Stimulated activated CD4-positive, alpha-beta T cell treated with anti-CD3 and anti-CD28 coated beads, Interleukin-2, amount 100 ng/mL, for 48 hours (primary cell): ENCODE measurements at regions not wholly inside any gene's neighbourhood (a gene's known extent, or its start where the extent isn't known, plus 50 kb on each side); places are given as distances from the start of the nearest gene placed in this dataset.
A peak's percentile ranks its signal among the peaks of the same experiment; 100 is the strongest.
"Not testable (repeated sequence)": the region's sequence is repeated elsewhere in the genome, so short reads cannot be mapped to it uniquely, and the experiment has no call there.

Experiments
- DNase-seq, 2 donors: peaks; one replicate each; pipeline ENCODE4 v3.0.0-alpha.2; 2020

GRCh38 chr3:117011687-117012250 is 302.2 kb downstream of the TUSC7 start:
- DNase-seq = no peak

- no peak for DNase-seq
These were observed 306.8 kb downstream of the TUSC7 start for GRCh38 chr3:117016378-117016777.

DNA sequence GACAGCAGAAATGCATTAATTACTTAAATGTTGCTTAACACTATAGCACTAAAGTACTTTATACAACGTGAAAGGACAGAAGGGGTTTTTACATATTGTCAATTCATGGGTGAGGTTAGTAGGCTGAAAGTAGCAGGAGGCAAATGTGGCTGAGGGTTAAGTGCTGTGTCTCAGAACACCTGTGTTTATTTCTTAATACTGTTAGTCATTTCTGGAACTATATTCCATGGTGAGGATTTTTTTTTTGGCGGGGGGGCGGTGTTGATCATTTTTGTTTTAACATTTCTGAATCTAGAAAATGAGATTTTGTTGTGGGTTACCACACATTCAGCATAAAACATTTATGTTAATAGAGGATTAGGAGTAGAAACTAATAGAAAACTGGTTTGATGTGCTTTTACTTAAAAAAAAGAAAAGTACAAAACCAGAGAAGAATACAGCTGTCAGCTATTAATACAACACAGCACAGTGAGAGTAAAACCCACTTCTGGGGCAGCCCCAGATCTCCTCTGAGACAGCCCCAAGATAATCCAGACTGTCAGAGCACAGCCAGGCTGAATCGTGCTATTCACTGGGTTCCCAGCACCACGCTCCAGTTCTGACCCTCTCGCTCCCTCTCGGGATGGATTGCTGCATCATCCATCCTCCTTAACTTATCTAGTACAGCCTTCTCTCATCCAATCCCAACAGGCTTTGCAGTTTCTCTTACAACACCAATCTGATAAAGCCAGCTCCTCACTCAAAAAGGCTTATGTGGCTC is 307.7 kb downstream of the TUSC7 start:
- DNase-seq = no peak

GRCh38 chr3:117018655-117019054 is 309.1 kb downstream of the TUSC7 start:
- no peak for DNase-seq

- DNase-seq = peak; percentile 1
These were observed 309.6 kb downstream of the TUSC7 start for GRCh38 chr3:117019082-117019713.

- DNase-seq = no peak
These were observed 316.8 kb downstream of the TUSC7 start for GRCh38 chr3:117026401-117026800.

DNA sequence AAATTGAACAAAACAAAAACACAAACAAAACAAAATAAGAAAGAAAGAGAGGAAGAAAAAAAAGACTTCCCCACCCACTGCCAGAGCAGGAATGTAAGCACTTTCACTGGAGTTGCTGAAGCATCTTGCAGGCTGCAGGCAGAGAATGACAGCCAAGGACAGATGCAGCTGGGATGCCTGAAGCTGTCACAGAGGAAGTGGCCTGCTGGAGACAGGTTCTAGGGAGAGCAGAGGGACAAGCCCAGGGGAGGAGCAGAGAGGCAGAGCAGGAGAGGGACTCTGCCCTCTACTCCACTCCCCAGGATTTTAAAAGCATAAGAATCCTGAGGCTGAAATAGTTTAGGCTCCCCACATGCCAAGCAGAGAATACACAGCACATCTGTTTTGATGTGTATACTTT is 326.2 kb downstream of the TUSC7 start:
- no peak for DNase-seq

GRCh38 chr3:117036259-117036799 is 326.8 kb downstream of the TUSC7 start:
- no peak for DNase-seq

- DNase-seq = no peak
These were observed 335.6 kb downstream of the TUSC7 start for GRCh38 chr3:117045143-117045542.

- DNase-seq = no peak
These were observed 338.5 kb downstream of the TUSC7 start for GRCh38 chr3:117047951-117048705.

DNA sequence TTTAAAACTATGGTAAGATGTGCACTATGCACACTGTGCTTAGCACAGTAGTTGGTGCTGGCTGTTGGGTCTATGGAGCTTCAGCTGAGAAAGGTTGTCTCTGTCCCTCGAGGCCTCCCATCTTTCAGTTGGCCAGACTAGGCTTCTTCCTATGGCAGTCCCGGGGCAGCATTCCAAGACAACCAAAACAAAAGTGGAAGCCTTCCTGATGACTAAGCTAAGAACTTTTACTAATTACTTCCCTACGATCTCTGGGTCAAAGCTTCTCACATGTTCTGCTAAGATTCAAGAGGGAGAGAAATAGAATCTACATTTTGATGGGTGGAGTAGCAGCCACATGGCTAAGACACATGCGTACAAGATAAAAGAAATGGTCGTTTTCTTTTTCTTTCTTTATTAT is 342.8 kb downstream of the TUSC7 start:
- no peak for DNase-seq

- no peak for DNase-seq
These were observed 345.0 kb downstream of the TUSC7 start for GRCh38 chr3:117054556-117054955.

GRCh38 chr3:117056946-117057345 is 347.4 kb downstream of the TUSC7 start:
- DNase-seq = not testable (repeated sequence)

- DNase-seq = no peak
These were observed 349.7 kb downstream of the TUSC7 start for GRCh38 chr3:117059067-117059955.

- DNase-seq = no peak
These were observed 350.3 kb downstream of the TUSC7 start for GRCh38 chr3:117059956-117060270.

- DNase-seq = no peak
These were observed 354.4 kb downstream of the TUSC7 start for GRCh38 chr3:117063930-117064329.

- DNase-seq = no peak
These were observed 358.7 kb downstream of the TUSC7 start for GRCh38 chr3:117068301-117068700.

DNA sequence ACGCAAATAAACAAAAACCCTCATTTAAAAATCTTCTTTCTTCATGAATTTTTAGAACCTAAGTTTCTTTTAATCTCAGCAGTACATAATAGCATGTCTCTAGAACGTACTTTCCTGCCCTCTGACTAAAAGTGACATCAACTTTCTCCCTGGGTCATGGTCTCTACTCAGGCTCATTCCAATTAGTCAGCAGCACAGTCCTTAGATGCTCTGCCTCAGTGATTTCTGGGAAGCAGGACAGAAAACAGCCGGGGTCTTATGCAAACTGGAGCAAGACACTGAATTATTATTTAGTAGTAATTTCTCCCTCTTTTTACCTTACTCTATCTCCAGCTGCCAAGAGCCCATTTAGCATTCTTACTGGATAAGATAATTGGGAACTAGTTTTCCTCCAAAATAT is 365.2 kb downstream of the TUSC7 start:
- DNase-seq = no peak

GRCh38 chr3:117079997-117080396 is 370.4 kb downstream of the TUSC7 start:
- DNase-seq = no peak

DNA sequence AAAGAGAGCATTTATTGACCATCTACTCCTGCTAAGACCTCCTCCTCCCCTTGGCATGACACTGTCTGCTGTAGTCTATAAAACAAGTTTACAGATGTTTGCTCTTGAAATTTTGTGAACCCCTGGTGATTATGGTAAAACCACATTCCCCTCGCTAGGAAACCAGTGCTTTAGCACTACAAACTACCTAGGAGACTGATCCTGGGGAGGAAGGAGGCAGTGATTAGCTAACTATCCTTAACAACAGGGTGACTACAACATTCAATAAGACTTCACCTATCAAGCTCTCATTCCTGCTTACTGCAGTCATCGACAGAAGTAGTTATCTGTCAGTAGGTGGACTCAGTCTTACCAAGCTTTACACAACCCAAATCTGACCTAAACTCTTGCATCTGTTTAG is 371.3 kb downstream of the TUSC7 start:
- DNase-seq = no peak

GRCh38 chr3:117084277-117084676 is 374.7 kb downstream of the TUSC7 start:
- DNase-seq = no peak

DNA sequence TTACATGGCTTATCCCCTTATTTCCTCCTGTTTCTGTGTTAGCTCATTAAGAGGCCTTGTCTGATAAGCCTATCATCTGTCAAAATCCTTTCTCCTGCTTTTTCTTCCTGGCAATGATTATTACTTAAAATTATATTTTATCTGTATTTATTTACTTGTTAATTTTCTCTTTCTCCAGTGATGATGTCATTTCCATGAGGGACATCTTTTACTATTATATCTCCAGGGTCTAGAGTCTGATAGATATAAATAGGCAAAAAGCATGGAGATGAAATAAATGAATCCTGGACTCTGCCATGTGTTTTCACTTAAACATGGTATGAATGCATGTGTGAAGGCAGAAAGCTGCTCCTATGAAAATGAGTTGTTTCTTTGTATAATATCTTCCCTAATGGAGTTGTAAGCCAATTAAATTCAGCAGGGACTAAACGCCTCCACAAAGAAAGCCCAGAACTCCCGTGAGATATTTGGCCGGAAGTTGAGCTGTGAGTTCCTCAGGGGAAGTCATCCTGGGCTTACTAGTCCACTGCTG is 375.2 kb downstream of the TUSC7 start:
- no peak for DNase-seq
